GM18873 (cell line): ENCODE measurements at regions not wholly inside any gene's neighbourhood (a gene's known extent, or its start where the extent isn't known, plus 50 kb on each side); places are given as distances from the start of the nearest gene placed in this dataset.

Experiments
- ATAC-seq: cut with Tn5 transposase; IDR thresholded peaks from one replicate; pipeline ENCODE4 v1.9.1; 2021; ENCODE audit warnings: mild to moderate bottlenecking, moderate library complexity, moderate number of reproducible peaks; ENCODE audit not compliant: unreplicated experiment, low FRiP score

DNA sequence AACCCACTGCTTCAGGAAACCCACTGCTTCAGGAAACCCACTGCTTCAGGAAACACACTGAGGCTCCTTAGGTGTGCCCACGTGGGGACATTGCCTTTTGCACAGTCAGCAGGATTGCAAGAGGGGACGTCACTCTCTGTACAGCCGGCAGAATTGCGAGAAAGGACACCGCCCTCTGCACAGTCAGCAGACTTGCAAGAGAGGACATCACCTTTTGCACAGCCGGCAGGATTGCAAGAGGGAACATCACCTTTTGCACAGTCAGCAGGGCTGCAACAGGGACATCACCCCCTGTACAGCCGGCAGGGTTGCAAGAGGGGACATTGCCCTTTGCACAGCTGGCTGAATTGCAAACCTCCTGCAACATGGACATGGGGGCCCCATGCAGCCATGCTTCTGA is 407.6 kb downstream of the GLRX3 start:
- no peak for ATAC-seq

DNA sequence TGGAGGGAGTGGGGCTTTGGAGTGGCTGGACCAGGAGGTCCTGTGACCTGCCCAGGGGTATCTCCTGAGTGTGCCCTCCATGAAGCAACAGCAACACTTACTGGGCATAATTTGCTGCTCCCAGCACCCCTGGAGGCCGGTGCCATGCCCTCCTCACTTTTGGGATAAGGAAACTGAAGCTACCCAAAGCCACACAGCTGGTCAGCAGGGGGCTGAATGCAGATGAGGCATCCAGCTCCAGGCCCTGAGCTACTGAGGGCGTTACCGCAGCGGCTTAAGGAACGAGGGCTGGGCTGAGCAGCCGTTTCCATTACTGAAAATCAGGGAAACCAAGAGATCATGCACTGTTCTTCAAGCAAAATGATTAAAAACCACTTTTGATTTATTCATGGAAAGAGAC is 408.9 kb downstream of the GLRX3 start:
- ATAC-seq, result no peak

- no peak for ATAC-seq
These were observed 409.5 kb downstream of the GLRX3 start for GRCh38 chr10:130545697-130546096.

DNA sequence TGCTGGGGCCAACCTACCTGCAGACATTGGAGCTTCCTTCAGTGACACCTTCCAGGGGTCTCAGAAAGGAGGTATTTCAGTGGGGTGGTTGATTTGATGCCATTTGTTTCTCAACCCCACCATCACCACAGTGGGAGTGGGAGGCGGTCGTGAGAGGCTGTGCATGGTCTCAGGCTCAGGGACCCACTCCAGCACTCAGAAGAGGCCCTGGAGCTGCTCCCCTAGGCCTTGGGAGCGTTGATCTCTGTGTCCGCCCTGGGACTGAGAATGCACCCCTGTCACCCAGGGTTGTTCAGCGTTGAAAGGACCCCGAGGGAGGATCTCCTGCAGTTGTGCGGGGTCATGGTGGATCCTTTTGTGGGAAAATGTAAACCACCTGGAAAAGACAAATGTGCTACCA is 410.6 kb downstream of the GLRX3 start:
- no peak for ATAC-seq

DNA sequence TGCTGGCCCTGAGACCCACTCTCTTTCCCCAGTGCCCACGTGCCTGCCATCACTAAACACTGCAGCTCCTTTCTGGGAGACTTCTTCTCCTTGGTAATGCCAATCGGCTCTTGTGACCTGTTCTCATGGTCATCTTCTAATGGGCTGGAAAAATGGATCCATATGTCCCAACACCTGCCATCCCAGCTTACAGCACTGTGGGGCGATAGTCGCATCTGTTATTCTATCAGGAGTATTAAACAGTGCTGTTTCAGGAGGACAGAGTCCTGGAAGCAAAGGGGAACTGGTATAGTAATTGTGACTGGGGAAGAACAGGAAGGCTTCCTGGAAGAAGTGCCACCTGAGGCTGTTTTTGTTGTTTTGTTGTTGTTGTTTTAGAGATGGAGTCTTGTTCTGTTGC is 411.2 kb downstream of the GLRX3 start:
- no peak for ATAC-seq

DNA sequence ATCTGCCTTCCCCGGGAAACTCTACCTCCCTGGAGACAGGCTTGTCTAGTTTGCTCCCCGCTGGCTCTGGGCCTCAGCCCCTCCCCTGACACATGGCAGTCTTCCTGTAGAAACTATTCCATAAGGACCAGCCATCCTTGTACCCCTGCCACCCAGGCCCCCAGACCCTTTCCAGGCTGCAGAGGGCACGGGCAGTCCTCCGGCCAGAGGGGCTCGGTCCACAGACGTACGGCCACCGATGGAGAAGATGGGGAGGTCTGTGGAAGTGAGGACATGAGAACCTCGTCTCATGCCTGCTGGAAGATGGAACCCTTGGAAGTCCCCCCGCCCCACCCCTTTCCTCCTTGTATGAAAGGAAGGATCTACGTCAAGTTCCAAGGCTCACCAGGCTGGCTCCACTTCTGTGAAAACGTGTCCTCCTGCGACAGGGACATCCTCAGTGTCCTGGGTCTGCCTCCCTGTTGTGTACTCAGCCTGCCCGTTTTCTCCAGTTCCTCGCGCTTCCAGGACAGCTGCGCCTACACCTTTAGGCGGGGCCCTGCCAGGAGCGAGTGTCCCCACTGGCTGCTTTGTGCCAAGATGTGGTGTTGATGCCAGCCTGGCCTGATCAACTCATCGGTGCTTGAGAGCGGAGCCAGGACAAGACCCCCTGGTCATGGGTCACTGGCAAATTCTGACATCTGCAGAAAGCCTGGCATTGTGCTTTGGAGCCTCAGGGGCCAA is 414.9 kb downstream of the GLRX3 start:
- no peak for ATAC-seq

DNA sequence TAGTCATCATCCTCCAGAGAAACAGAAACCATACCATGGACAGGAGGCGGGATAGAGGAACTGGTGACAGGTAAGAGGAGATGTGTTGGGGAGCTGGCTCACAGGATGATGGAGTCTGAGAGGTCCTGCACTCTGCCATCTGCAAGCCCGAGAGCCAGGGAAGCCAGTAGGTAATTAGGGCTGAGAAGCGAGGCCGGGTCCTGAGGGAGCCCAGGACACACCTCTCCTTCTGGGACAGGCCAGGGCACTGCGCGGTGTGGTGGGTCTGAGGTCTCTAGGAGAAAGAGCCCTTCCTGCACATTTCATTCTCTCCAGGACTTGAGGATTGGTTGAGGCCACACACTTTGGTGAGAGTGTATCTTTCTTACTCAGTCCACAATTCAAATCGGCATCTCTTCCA is 415.5 kb downstream of the GLRX3 start:
- no peak for ATAC-seq

- no peak for ATAC-seq
These were observed 417.6 kb downstream of the GLRX3 start for GRCh38 chr10:130553826-130554225.

DNA sequence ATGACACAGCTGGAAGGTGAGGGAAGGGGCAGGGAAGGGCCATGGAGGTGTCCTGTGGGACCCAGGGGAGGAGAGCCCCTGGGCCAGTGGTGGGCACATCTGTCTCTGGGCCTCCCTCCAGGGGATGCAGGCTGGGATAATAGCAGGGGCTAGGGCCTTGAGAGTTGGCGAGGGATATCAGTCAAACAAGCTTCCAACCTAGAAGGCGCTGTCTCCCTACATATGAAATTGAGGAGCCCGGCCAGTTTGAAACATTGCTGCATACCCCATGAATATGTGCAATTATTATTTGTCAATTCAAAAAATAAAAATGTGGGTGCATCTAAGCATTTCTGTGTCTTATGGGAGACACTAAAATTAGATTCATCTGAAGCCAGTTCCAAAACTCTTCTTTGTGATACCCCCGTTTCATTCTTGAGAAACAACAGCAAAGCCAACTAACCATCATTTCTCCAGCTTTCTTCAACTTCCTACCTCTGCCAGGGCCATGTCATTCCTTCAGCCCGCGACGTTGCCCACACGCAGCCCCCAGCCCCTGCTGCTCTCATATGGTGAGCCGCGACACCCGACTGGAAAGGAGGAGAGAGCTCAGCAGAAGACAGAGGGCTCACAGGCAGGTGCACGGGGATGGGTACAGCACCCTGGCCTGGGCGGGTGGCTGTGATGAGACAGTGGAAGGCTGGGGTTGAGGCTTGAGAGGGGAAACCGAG is 418.7 kb downstream of the GLRX3 start:
- no peak for ATAC-seq

GRCh38 chr10:130555411-130555750 is 419.2 kb downstream of the GLRX3 start:
- ATAC-seq, result no peak

- no peak for ATAC-seq
These were observed 421.1 kb downstream of the GLRX3 start for GRCh38 chr10:130557181-130557845.

- no peak for ATAC-seq
These were observed 422.8 kb downstream of the GLRX3 start for GRCh38 chr10:130558746-130559546.

DNA sequence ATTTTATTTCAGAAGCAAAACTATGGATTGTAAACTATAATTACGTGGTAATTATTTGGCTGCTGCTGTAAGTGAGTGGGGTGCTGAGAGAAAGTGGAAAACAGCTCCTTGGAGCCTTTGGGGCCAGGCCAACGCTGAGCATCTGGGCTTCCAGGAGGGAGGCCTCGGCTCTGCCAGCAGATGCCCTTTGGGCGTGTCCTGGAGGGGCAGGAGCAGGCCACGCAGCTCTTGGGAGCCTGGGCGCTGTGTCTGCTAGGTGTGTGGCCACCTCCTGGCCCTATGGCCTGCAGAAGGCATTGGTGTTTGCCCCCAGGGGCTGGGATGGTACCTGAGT is 423.3 kb downstream of the GLRX3 start:
- no peak for ATAC-seq

DNA sequence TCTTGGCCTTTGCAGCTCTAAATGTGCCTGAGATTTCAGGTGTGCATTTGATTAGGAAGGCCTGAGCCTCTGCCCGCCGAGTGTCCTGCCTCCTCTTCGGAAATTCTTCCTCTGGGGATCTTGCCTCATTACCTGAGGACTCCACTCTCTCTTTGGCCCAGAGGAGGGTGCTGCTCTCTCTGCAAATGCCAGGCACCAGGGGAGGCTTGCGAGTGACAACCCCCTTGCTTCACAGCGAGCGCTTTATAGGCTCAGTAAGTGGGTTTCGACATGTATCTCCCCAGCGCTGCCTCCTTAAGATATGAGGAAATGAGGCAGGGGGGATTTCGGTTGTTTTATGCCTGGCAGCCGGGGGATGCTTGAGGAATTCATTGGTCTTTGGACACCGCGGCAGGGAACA is 423.9 kb downstream of the GLRX3 start:
- ATAC-seq, result no peak

- ATAC-seq, result no peak
These were observed 424.4 kb downstream of the GLRX3 start for GRCh38 chr10:130560573-130560972.

DNA sequence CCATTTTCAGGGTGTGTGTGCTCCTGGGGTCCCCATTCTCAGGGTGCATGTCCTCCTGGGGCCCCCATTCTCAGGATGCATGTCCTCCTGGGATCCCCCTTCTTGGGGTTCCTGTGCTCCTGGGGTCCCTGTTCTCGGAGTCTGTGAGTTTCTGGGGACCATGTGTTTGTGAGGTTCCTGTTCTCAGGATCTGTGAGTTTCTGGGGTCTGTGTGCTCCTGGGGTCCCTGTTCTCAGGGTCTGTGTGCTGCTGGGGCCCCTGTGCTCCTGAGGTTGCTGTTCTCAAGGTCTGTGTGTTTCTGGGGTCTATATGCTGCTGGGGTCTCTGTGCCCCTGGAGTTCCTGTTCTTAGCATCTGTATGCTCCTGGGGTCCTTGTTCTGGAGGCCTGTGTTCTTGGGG is 425.5 kb downstream of the GLRX3 start:
- ATAC-seq, result no peak

GRCh38 chr10:130567011-130567410 is 430.8 kb downstream of the GLRX3 start:
- ATAC-seq, result no peak

- ATAC-seq, result no peak
These were observed 431.2 kb downstream of the GLRX3 start for GRCh38 chr10:130567436-130567835.

- no peak for ATAC-seq
These were observed 432.1 kb downstream of the GLRX3 start for GRCh38 chr10:130568246-130568645.

DNA sequence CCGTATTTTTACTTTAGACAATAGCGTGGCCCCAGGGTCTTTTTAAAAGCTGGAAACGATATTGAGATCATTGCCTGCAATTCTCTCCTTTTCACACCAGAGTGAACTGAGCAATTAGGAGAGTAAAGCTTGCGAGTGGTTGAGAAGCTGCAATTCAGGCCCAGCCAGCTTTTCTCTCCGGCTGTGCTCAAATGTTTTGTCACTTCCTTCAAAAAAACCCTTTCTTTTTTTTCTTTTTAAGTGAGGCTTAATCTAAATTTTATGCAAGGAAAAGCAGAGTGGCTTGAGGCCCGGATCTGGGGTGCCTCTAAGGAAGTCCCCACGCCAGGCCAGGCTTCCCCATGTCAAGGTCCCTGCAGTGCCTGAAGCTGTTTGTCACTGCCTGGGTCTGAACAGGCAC is 433.9 kb downstream of the GLRX3 start:
- ATAC-seq, result no peak

- no peak for ATAC-seq
These were observed 435.5 kb downstream of the GLRX3 start for GRCh38 chr10:130571674-130572073.
